ENCODE measurements at regions not wholly inside any gene's neighbourhood (a gene's known extent, or its start where the extent isn't known, plus 50 kb on each side); places are given as distances from the start of the nearest gene placed in this dataset.

DNA sequence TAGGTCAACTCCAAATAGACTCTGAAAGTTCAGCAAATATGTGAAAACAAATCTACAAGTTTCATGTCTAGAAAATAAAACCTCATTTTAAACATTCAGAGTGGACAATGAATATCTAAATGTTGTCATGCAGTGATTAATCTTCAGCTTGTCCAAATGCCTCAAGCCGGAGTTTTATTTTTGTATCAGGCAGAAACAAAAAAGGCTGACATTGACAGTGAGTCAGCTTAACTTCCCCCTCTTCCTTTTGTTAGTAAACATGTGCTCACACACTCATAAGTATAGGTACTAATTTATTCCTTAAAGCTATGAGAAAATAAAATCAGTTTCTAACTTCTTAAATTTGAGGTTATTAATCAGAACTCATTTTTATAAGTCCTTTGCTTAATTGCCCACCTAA is 467.9 kb upstream of the DAB2 start:
- TF ChIP-seq TAF1 (IDR thresholded peaks at IDR 0.05; ENCODE audit: low read depth, low read length) (no peak), POLR2AphosphoS5 (IDR thresholded peaks at IDR 0.05; ENCODE audit: low read depth, low read length) (no peak), POLR2A (IDR thresholded peaks at IDR 0.05; ENCODE audit: low read depth, low read length) (no peak), SPI1 (IDR thresholded peaks at IDR 0.05; ENCODE audit: low read depth, low read length) (no peak), POU2F2 (IDR thresholded peaks at IDR 0.05; ENCODE audit: low read depth, low read length) (no peak)

Data from GM12891 (cell line).